ENCODE measurements at regions not wholly inside any gene's neighbourhood (a gene's known extent, or its start where the extent isn't known, plus 50 kb on each side); places are given as distances from the start of the nearest gene placed in this dataset.

- no peak for DNase-seq (ENCODE audit: extremely low read depth in 1 of 11, low read depth in 9 of 11, low spot score in 4 of 11)
Observed at GRCh38 chr3:28172748-28173147, 68.7 kb upstream of the CMC1 start.

GRCh38 chr3:28173836-28174235 lies 67.6 kb upstream of the CMC1 start:
- no peak for DNase-seq (ENCODE audit: extremely low read depth in 1 of 11, low read depth in 9 of 11, low spot score in 4 of 11)

GRCh38 chr3:28186748-28187147 lies 54.7 kb upstream of the CMC1 start:
- no peak for DNase-seq (ENCODE audit: extremely low read depth in 1 of 11, low read depth in 9 of 11, low spot score in 4 of 11)

- no peak for DNase-seq (ENCODE audit: extremely low read depth in 1 of 11, low read depth in 9 of 11, low spot score in 4 of 11)
Observed at GRCh38 chr3:28188686-28189085, 52.7 kb upstream of the CMC1 start.

GRCh38 chr3:28191363-28191762 lies 50.1 kb upstream of the CMC1 start:
- DNase-seq (ENCODE audit: extremely low read depth in 1 of 11, low read depth in 9 of 11, low spot score in 4 of 11), result no peak

Data from renal cortex interstitium (tissue), 11 donors.